ENCODE measurements at regions not wholly inside any gene's neighbourhood (a gene's known extent, or its start where the extent isn't known, plus 50 kb on each side); places are given as distances from the start of the nearest gene placed in this dataset.
"Not testable (repeated sequence)": the region's sequence is repeated elsewhere in the genome, so short reads cannot be mapped to it uniquely, and the experiment has no call there.

- Histone ChIP-seq H3K27me3 (replicated peaks; ENCODE audit: insufficient read depth) (no peaks in the 10 kb centered on the region), H3K36me3 (no peaks in the 10 kb centered on the region), H3K9me3 (no peaks in the 10 kb centered on the region), H3K4me3 (no peak overlapping the region), H3K27ac (no peak overlapping the region), H3K4me1 (ENCODE audit: control insufficient read depth in 1 of 2, low read depth in 2 of 2) (no peaks in the 10 kb centered on the region)
- no peak for TF ChIP-seq CTCF (IDR thresholded peaks at IDR 0.05)
- DNase-seq (ENCODE audit: low spot score) (no peak), ATAC-seq (ENCODE audit: insufficient number of reproducible peaks, low FRiP score, low read depth) (no peak)
Measured at GRCh38 chr11:127939000-127939399, 648.4 kb downstream of the ETS1 start.

GRCh38 chr11:127935081-127935480, 652.3 kb downstream of the ETS1 start:
- Histone ChIP-seq H3K4me1 (ENCODE audit: control insufficient read depth in 1 of 2, low read depth in 2 of 2) (no peaks in the 10 kb centered on the region), H3K36me3 (no peaks in the 10 kb centered on the region), H3K27me3 (replicated peaks; ENCODE audit: insufficient read depth) (no peaks in the 10 kb centered on the region), H3K27ac (no peak overlapping the region), H3K9me3 (no peaks in the 10 kb centered on the region), H3K4me3 (no peak overlapping the region)
- no peak for TF ChIP-seq CTCF (IDR thresholded peaks at IDR 0.05)
- ATAC-seq (ENCODE audit: insufficient number of reproducible peaks, low FRiP score, low read depth) (no peak), DNase-seq (ENCODE audit: low spot score) (no peak)

GRCh38 chr11:127933961-127934360, 653.4 kb downstream of the ETS1 start:
- H3K4me1 ChIP-seq (ENCODE audit: control insufficient read depth in 1 of 2, low read depth in 2 of 2); DNase-seq (ENCODE audit: low spot score); H3K36me3 ChIP-seq; H3K27me3 ChIP-seq (replicated peaks; ENCODE audit: insufficient read depth); ATAC-seq (ENCODE audit: insufficient number of reproducible peaks, low FRiP score, low read depth); H3K9me3 ChIP-seq; H3K27ac ChIP-seq; H3K4me3 ChIP-seq: not testable (repeated sequence)

- ATAC-seq (ENCODE audit: insufficient number of reproducible peaks, low FRiP score, low read depth) = no peak
Measured at GRCh38 chr11:127931803-127932202, 655.6 kb downstream of the ETS1 start.

GRCh38 chr11:127926721-127927120, 660.6 kb downstream of the ETS1 start:
- Histone ChIP-seq H3K4me1 (ENCODE audit: control insufficient read depth in 1 of 2, low read depth in 2 of 2) (no peaks in the 10 kb centered on the region), H3K4me3 (no peak overlapping the region), H3K36me3 (no peaks in the 10 kb centered on the region), H3K27ac (no peak overlapping the region), H3K27me3 (replicated peaks; ENCODE audit: insufficient read depth) (no peaks in the 10 kb centered on the region), H3K9me3 (no peaks in the 10 kb centered on the region)
- no peak for TF ChIP-seq CTCF (IDR thresholded peaks at IDR 0.05)
- no peak for DNase-seq (ENCODE audit: low spot score)
- ATAC-seq (ENCODE audit: insufficient number of reproducible peaks, low FRiP score, low read depth) = no peak

More at GRCh38 chr11:127931803-127932202, 655.6 kb downstream of the ETS1 start:
- Histone ChIP-seq H3K27me3 (replicated peaks; ENCODE audit: insufficient read depth) (no peaks in the 10 kb centered on the region), H3K9me3 (no peaks in the 10 kb centered on the region), H3K27ac (no peak overlapping the region), H3K4me3 (no peak overlapping the region), H3K36me3 (no peaks in the 10 kb centered on the region), H3K4me1 (ENCODE audit: control insufficient read depth in 1 of 2, low read depth in 2 of 2) (no peaks in the 10 kb centered on the region)
- no peak for DNase-seq (ENCODE audit: low spot score)
- no peak for TF ChIP-seq CTCF (IDR thresholded peaks at IDR 0.05)

GRCh38 chr11:127925475-127925874, 661.9 kb downstream of the ETS1 start:
- DNase-seq (ENCODE audit: low spot score) (no peak), ATAC-seq (ENCODE audit: insufficient number of reproducible peaks, low FRiP score, low read depth) (no peak)
- no peak for TF ChIP-seq CTCF (IDR thresholded peaks at IDR 0.05)
- H3K4me3 ChIP-seq = no peak overlapping the region
- no peaks in the 10 kb centered on the region for H3K9me3 ChIP-seq
- H3K27me3 ChIP-seq (replicated peaks; ENCODE audit: insufficient read depth) = no peaks in the 10 kb centered on the region
- H3K27ac ChIP-seq = no peak overlapping the region
- H3K36me3 ChIP-seq = no peaks in the 10 kb centered on the region
- H3K4me1 ChIP-seq (ENCODE audit: control insufficient read depth in 1 of 2, low read depth in 2 of 2) = no peaks in the 10 kb centered on the region
